ENCODE measurements at regions not wholly inside any gene's neighbourhood (a gene's known extent, or its start where the extent isn't known, plus 50 kb on each side); places are given as distances from the start of the nearest gene placed in this dataset.

- TF ChIP-seq CTCF (IDR thresholded peaks at IDR 0.05): no peak
- no peak for TF ChIP-seq POLR2A (IDR thresholded peaks at IDR 0.05)
These were observed 1579.2 kb upstream of the PIK3C3 start for GRCh38 chr18:40375837-40376236.
